GM20000 (cell line): ENCODE measurements at regions not wholly inside any gene's neighbourhood (a gene's known extent, or its start where the extent isn't known, plus 50 kb on each side); places are given as distances from the start of the nearest gene placed in this dataset.

Experiments used
- DNase-seq: peaks from one replicate; pipeline ENCODE4 v3.0.0; 2012; ENCODE audit warnings: low spot score
- TF ChIP-seq, protein P1 (sequence below): IDR thresholded peaks from 2 replicates; pipeline ENCODE4 v1.5.1; 2012; ENCODE audit warnings: mild to moderate bottlenecking, control low read depth; ENCODE audit errors: extremely low read depth, missing control alignments

DNA sequence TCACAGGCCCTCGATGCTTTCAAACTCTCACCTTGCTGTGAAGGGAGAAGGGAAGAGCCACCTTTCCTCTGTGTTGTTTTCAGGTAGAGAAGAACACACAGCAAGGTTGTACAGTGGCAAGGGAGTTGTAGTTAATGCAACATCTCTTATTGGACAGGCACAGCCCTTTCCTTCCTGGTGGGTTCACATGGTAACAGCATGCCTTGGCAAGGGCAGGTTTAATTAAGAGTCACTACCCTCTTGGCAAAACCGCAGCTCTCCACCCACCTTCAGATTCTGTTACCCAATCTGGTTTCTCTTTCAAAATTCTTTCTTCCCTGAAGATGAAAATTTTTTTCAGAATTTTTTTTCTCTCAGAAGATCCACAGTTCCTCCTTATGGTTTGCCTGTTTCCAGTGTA is 253.1 kb downstream of the TLR4 start:
- TF ChIP-seq, protein P1, sequence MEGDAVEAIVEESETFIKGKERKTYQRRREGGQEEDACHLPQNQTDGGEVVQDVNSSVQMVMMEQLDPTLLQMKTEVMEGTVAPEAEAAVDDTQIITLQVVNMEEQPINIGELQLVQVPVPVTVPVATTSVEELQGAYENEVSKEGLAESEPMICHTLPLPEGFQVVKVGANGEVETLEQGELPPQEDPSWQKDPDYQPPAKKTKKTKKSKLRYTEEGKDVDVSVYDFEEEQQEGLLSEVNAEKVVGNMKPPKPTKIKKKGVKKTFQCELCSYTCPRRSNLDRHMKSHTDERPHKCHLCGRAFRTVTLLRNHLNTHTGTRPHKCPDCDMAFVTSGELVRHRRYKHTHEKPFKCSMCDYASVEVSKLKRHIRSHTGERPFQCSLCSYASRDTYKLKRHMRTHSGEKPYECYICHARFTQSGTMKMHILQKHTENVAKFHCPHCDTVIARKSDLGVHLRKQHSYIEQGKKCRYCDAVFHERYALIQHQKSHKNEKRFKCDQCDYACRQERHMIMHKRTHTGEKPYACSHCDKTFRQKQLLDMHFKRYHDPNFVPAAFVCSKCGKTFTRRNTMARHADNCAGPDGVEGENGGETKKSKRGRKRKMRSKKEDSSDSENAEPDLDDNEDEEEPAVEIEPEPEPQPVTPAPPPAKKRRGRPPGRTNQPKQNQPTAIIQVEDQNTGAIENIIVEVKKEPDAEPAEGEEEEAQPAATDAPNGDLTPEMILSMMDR, result no peak
- DNase-seq, result no peak

DNA sequence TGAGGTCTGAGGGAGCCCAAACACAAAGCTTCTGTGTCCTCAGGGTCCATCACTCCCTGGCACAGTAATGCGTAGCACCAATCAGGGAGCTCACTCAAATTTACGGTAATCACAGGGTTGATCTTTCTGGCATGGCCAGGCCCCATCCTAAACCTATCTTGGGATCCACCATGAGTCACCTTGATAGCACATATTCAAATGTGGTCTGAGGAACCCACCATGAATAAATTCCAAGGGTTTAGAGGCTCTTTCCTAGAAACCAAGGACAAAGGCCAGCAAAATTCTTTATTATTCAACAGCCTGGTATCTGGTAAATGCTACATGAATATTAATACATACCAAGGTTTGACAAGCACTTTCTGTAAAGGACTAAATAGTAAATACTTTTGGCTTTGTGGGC is 254.5 kb downstream of the TLR4 start:
- TF ChIP-seq, protein P1, result no peak
- DNase-seq, result no peak

DNA sequence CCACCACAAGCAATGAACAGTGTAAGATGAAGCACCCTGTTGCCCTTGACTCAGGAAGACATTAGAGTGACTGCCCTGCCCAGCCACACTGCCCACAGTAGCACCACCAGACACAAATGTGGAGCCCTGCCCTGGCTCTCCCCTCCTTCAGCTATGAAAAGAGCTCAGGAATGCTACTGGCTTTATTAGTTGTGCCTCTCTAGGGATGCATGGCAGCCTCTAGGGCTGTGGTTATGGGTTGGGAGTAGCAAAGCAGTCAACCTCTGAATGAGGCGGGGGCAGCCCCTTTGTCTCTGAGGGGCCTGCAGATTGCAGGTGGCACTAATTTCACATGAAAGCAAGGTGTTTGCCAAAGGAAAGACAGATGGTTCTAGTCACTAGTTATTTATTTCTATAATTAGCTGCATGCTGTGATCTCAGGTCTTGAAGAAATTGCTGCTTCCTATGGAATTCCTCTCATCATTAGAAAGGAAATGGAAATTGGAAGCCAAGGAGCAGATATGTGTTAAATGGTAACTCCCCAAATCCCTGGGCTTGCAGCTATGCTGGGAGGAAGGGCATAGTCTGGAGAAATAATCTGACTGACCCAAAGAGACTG is 259.4 kb downstream of the TLR4 start:
- TF ChIP-seq, protein P1, result no peak
- no peak for DNase-seq

DNA sequence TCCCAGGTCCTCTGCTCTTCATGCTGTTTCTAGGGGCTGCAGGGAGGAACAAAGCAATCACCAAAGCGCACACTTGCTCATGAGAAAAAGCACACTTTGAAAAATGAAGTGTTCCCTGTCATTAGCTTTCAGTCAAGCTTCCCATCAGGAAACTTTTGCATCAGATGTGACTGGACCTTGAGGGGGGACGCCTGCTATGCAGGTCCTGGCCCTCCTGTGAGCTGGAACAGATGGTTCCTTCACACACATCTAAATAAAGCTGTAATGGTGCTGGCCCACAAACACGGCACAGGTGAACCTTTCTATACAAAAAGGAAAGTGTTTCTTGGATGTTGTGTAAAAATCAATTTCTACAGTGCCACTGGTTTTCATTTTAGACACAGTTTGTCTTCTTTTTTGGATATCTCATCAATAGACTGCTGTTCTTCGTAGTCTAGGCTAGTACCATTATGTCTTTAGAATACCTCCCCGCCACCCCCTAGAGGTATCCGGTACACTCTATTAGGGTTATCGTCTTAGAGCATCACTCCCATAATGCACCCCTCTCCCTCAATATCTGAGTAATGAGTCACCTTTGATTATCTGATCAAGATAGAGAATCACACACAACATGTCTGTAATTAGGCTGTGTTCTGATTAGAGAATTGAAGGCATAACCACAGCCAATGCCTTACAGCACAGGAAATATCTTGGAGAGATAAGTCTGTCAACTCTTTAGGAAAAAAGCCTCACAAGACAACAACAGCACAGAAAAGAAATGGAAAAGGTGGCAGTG is 266.3 kb downstream of the TLR4 start:
- TF ChIP-seq, protein P1, result no peak
- DNase-seq, result no peak

DNA sequence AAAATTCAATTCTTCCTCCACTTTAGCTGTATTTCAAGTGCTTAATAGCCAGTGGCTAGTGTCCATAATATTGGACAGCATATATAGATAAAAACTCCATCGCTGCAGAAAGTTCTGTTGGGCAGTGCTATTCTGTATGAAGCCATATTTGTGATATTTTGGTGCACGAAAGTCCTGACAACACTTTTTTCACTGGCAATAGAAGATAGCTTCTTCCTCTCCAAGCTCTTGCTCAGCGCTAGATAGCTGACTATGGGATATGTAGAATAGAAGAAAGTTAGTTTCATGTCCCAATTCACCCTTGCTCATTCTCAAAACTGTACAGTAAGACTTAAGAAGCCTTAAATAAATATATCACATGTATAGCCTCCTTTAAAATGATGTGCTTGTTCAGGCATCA is 269.9 kb downstream of the TLR4 start:
- TF ChIP-seq, protein P1, result no peak
- DNase-seq, result no peak

DNA sequence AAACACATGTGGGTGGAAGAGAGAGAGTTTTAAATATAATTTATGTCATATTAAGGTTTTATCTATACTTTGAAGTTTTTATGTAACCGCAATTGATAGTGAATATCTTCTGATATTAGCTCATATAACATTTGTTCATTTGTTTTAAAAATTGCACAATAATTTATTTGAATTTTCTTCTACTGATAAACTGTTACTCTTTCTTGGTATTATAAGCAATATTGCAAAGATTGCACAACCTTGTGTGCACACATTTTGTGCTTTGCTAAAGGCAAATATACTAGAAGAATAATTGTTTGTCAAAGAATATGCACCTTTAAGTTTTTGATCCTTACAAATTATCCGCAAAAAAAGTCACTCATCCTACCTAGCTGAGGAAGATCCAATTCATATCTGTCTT is 275.7 kb downstream of the TLR4 start:
- no peak for DNase-seq
- TF ChIP-seq, protein P1, result no peak

DNA sequence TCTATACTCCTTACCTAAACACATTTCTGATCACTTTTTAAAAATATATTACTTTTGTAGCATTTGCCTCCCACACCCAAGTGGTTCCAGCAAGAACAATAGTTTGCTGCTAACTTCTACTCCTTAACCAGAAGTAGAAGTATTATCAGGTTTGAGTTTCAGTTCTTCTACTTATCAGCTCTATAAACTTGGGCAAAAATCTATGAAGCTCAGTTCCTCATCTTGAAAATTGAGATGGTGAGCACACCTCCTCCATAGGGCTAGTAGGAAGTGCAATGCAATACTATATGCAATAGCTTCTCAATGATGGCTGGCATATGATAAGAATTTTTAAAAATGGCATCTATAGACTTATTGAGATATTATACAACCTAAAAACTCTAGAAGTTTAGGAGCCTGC is 283.7 kb downstream of the TLR4 start:
- TF ChIP-seq, protein P1, result no peak
- no peak for DNase-seq
